Fibroblast of lung (primary cell): ENCODE measurements at regions not wholly inside any gene's neighbourhood (a gene's known extent, or its start where the extent isn't known, plus 50 kb on each side); places are given as distances from the start of the nearest gene placed in this dataset.

ENCODE experiments used
- EZH2 ChIP-seq: IDR thresholded peaks from 2 replicates; pipeline ENCODE4 v1.5.1; 2012; ENCODE audit warnings: low read length, control low read depth, mild to moderate bottlenecking; ENCODE audit errors: missing control alignments
- TF ChIP-seq, protein P1 (sequence below), 2 donors: IDR thresholded peaks in 1 of 2; conservative IDR thresholded peaks in 1 of 2; 1 replicate in 1 of 2; 2 replicates in 1 of 2; pipeline ENCODE4 v1.5.1; 2011 to 2012; ENCODE audit warnings: low read length in 2 of 2, control low read depth in 1 of 2, inconsistent platforms in 1 of 2, low read depth in 1 of 2, mild to moderate bottlenecking in 1 of 2

DNA sequence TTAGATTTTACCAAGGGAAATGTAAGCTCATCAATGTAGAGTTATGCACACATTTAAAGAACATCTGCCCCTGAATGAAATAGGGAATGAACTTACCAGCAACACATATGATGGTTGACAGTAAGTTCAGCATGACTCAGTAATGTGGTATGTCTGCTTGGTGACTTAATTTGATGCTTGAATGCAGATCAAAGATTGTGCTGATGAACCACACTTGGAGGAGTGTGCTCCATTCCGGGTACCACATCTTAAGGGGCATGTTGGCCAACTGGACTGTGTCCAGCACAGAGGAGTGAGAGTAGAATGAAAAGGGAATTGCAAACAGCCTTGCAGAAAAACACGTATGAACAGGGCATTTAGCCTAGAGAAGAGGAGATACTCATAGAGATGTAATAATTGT, 171.0 kb upstream of the RARB start:
- TF ChIP-seq, protein P1, sequence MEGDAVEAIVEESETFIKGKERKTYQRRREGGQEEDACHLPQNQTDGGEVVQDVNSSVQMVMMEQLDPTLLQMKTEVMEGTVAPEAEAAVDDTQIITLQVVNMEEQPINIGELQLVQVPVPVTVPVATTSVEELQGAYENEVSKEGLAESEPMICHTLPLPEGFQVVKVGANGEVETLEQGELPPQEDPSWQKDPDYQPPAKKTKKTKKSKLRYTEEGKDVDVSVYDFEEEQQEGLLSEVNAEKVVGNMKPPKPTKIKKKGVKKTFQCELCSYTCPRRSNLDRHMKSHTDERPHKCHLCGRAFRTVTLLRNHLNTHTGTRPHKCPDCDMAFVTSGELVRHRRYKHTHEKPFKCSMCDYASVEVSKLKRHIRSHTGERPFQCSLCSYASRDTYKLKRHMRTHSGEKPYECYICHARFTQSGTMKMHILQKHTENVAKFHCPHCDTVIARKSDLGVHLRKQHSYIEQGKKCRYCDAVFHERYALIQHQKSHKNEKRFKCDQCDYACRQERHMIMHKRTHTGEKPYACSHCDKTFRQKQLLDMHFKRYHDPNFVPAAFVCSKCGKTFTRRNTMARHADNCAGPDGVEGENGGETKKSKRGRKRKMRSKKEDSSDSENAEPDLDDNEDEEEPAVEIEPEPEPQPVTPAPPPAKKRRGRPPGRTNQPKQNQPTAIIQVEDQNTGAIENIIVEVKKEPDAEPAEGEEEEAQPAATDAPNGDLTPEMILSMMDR (conservative IDR thresholded peaks at IDR 0.05 in 1 of 2, IDR thresholded peaks at IDR 0.05 in 1 of 2; ENCODE audit: low read depth in 1 of 2, low read length in 2 of 2): no peak
- no peak for TF ChIP-seq EZH2
